ENCODE measurements at regions not wholly inside any gene's neighbourhood (a gene's known extent, or its start where the extent isn't known, plus 50 kb on each side); places are given as distances from the start of the nearest gene placed in this dataset.

DNA sequence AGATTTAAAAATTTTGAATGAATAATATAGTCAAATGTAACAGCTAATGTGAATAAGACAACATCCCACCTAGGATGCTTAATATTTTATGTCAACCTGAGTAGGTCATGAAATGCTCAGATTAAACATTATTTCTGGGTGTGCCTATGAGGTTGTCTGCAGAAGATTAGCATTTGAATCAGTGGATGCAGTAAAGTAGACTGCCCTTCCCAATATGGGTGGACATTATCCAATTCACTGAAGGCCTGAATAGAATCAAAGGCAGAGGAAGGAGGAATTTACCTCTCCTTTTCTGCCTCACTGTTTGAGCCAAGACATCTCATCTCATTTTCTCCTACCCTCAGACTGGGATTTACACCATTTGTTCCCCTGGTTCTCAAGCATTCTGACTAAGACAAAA lies 1582.3 kb downstream of the EFNA5 start:
- Histone ChIP-seq H3K36me3 (replicated peaks; ENCODE audit: insufficient read depth, low read depth) (no peaks in the 10 kb centered on the region), H4K20me1 (ENCODE audit: insufficient read depth, poor library complexity, severe bottlenecking) (no peaks in the 10 kb centered on the region), H3K4me2 (no peak overlapping the region), H2AFZ (no peak overlapping the region), H3K27me3 (no peaks in the 10 kb centered on the region), H3K4me1 (ENCODE audit: insufficient read depth) (no peaks in the 10 kb centered on the region), H3K27ac (no peak overlapping the region), H3K4me3 (no peak overlapping the region), H3K79me2 (no peaks in the 10 kb centered on the region), H3K9me2 (replicated peaks; ENCODE audit: insufficient read depth) (no peaks in the 10 kb centered on the region), H3K9me3 (ENCODE audit: low read depth) (no peaks in the 10 kb centered on the region)
- TF ChIP-seq EZH2phosphoT487 (IDR thresholded peaks at IDR 0.05; ENCODE audit: low read depth, severe bottlenecking, unreplicated experiment) (no peak), EZH2 (IDR thresholded peaks at IDR 0.05; ENCODE audit: borderline replicate concordance) (no peak)
- TF ChIP-seq, protein P1, sequence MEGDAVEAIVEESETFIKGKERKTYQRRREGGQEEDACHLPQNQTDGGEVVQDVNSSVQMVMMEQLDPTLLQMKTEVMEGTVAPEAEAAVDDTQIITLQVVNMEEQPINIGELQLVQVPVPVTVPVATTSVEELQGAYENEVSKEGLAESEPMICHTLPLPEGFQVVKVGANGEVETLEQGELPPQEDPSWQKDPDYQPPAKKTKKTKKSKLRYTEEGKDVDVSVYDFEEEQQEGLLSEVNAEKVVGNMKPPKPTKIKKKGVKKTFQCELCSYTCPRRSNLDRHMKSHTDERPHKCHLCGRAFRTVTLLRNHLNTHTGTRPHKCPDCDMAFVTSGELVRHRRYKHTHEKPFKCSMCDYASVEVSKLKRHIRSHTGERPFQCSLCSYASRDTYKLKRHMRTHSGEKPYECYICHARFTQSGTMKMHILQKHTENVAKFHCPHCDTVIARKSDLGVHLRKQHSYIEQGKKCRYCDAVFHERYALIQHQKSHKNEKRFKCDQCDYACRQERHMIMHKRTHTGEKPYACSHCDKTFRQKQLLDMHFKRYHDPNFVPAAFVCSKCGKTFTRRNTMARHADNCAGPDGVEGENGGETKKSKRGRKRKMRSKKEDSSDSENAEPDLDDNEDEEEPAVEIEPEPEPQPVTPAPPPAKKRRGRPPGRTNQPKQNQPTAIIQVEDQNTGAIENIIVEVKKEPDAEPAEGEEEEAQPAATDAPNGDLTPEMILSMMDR (IDR thresholded peaks at IDR 0.05; ENCODE audit: poor library complexity): no peak
- no peak for DNase-seq (ENCODE audit: low spot score)

DNA sequence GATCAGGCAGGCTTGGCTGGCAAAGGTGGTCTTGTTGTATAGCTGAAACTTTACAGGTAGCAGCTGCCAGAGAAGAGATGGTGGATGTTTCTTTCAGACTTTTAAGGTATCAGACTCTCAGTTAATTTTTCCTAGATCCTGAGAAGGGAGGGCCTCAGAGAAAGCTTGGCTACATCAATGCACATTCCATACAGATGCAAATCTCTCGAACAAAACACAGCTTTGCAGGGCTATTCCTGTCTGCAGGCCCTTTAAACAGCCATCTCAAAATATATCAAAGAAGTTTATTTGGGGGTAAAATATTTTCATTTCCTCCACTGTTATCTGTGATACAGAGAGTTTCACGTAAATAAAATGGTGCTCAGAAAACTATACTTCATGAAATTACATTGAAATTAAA lies 1584.4 kb downstream of the EFNA5 start:
- 63% methylated on average over 2 of the region's 2 CpGs for WGBS (ENCODE audit: low lambda C conversion rate, missing lambda C conversion rate)
- Histone ChIP-seq H3K9me3 (ENCODE audit: low read depth) (no peaks in the 10 kb centered on the region), H3K4me3 (no peak overlapping the region), H4K20me1 (ENCODE audit: insufficient read depth, poor library complexity, severe bottlenecking) (no peaks in the 10 kb centered on the region), H3K9me2 (replicated peaks; ENCODE audit: insufficient read depth) (no peaks in the 10 kb centered on the region), H3K27ac (no peak overlapping the region), H3K4me2 (no peak overlapping the region), H3K79me2 (no peaks in the 10 kb centered on the region), H3K27me3 (no peaks in the 10 kb centered on the region), H2AFZ (no peak overlapping the region), H3K36me3 (replicated peaks; ENCODE audit: insufficient read depth, low read depth) (no peaks in the 10 kb centered on the region), H3K4me1 (ENCODE audit: insufficient read depth) (no peaks in the 10 kb centered on the region)
- DNase-seq (ENCODE audit: low spot score): no peak
- TF ChIP-seq, protein P1 (IDR thresholded peaks at IDR 0.05; ENCODE audit: poor library complexity): no peak
- TF ChIP-seq EZH2 (IDR thresholded peaks at IDR 0.05; ENCODE audit: borderline replicate concordance): no peak
- TF ChIP-seq EZH2phosphoT487 (IDR thresholded peaks at IDR 0.05; ENCODE audit: low read depth, severe bottlenecking, unreplicated experiment): no peak

DNA sequence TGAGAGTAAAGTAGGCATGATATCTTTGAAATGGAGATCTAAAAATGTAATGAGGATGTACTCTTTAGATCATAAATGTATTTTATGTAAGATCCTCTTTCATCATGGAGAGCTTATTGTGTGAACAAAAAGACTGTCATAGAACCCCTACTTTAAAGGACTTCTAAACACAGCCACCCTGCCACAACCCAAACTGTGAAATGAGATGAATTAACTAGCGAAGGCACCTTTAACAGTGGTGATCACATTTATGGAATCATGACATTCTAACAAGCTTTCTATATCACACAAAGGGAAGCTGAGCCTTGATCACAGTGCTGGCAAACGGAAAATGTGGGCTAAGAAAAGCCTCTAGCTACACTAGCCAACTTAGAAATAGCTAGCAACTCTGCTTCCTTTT lies 1585.2 kb downstream of the EFNA5 start:
- no peaks in the 10 kb centered on the region for H3K4me1 ChIP-seq (ENCODE audit: insufficient read depth)
- no peaks in the 10 kb centered on the region for H3K9me2 ChIP-seq (replicated peaks; ENCODE audit: insufficient read depth)
- H3K4me2 ChIP-seq: no peak overlapping the region
- DNase-seq (ENCODE audit: low spot score): no peak
- H3K79me2 ChIP-seq: no peaks in the 10 kb centered on the region
- H3K4me3 ChIP-seq: no peak overlapping the region
- no peaks in the 10 kb centered on the region for H3K9me3 ChIP-seq (ENCODE audit: low read depth)
- no peaks in the 10 kb centered on the region for H3K36me3 ChIP-seq (replicated peaks; ENCODE audit: insufficient read depth, low read depth)
- 90% methylated on average over 2 of the region's 2 CpGs for WGBS (ENCODE audit: low lambda C conversion rate, missing lambda C conversion rate)
- no peak for TF ChIP-seq EZH2phosphoT487 (IDR thresholded peaks at IDR 0.05; ENCODE audit: low read depth, severe bottlenecking, unreplicated experiment)
- TF ChIP-seq, protein P1 (IDR thresholded peaks at IDR 0.05; ENCODE audit: poor library complexity): no peak
- no peak for TF ChIP-seq EZH2 (IDR thresholded peaks at IDR 0.05; ENCODE audit: borderline replicate concordance)
- H2AFZ ChIP-seq: no peak overlapping the region
- no peak overlapping the region for H3K27ac ChIP-seq
- no peaks in the 10 kb centered on the region for H4K20me1 ChIP-seq (ENCODE audit: insufficient read depth, poor library complexity, severe bottlenecking)
- H3K27me3 ChIP-seq: no peaks in the 10 kb centered on the region

DNA sequence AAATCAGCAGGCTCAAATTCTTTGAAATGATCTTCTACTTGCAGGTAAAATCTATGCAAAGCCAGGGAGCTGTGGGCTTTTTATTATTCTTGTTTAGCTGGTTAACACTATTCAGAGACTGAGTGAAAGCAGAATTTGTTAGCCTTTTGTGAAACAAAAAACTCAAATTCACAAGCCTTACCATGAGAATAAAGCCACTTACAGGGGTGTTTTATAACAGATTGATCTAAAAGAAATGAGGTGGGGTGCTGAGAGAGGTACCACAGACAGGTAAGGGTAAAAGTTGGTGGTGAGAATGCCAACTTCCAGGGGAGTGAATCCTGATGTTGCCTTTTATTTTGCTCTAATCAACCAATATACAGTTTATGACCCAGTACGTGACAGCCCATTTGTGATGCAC lies 1585.6 kb downstream of the EFNA5 start:
- H3K4me2 ChIP-seq: no peak overlapping the region

More for the DNA sequence above, 1585.6 kb downstream of the EFNA5 start:
- H3K4me3 ChIP-seq: no peak overlapping the region
- H3K79me2 ChIP-seq: no peaks in the 10 kb centered on the region
- TF ChIP-seq, protein P1 (IDR thresholded peaks at IDR 0.05; ENCODE audit: poor library complexity): no peak
- no peak for TF ChIP-seq EZH2phosphoT487 (IDR thresholded peaks at IDR 0.05; ENCODE audit: low read depth, severe bottlenecking, unreplicated experiment)
- no peak for TF ChIP-seq EZH2 (IDR thresholded peaks at IDR 0.05; ENCODE audit: borderline replicate concordance)
- H2AFZ ChIP-seq: no peak overlapping the region
- H4K20me1 ChIP-seq (ENCODE audit: insufficient read depth, poor library complexity, severe bottlenecking): no peaks in the 10 kb centered on the region
- H3K36me3 ChIP-seq (replicated peaks; ENCODE audit: insufficient read depth, low read depth): no peaks in the 10 kb centered on the region
- no peak overlapping the region for H3K27ac ChIP-seq
- H3K9me2 ChIP-seq (replicated peaks; ENCODE audit: insufficient read depth): no peaks in the 10 kb centered on the region
- no peaks in the 10 kb centered on the region for H3K4me1 ChIP-seq (ENCODE audit: insufficient read depth)
- H3K27me3 ChIP-seq: no peaks in the 10 kb centered on the region
- no peaks in the 10 kb centered on the region for H3K9me3 ChIP-seq (ENCODE audit: low read depth)
- no peak for DNase-seq (ENCODE audit: low spot score)
- 0% methylated on average over 1 of the region's 1 CpG for WGBS (ENCODE audit: low lambda C conversion rate, missing lambda C conversion rate)
